Hepatocyte (in vitro differentiated cells): ENCODE measurements at regions not wholly inside any gene's neighbourhood (a gene's known extent, or its start where the extent isn't known, plus 50 kb on each side); places are given as distances from the start of the nearest gene placed in this dataset.

Source experiments
- DNase-seq: peaks from one replicate; pipeline ENCODE4 v3.0.0-alpha.2; 2016; ENCODE audit warnings: low spot score
- H2AFZ ChIP-seq: fragments of 200-600 bp; sonication (generic); 2 replicates; pipeline ENCODE4 v1.6.0; 2016; ENCODE audit warnings: antibody characterized with exemption, mild to moderate bottlenecking
- H3K27ac ChIP-seq: fragments of 200-600 bp; sonication (generic); 2 replicates; pipeline ENCODE4 v1.5.1; 2016; ENCODE audit warnings: mild to moderate bottlenecking
- H3K27me3 ChIP-seq: fragments of 200-600 bp; sonication (generic); 2 replicates; pipeline ENCODE4 v1.6.1; 2016
- H3K36me3 ChIP-seq: fragments of 200-600 bp; sonication (generic); replicated peaks from 2 replicates; pipeline ENCODE4 v1.5.1; 2016; ENCODE audit warnings: low read depth; ENCODE audit not compliant: insufficient read depth
- H3K4me1 ChIP-seq: fragments of 200-600 bp; sonication (generic); 2 replicates; pipeline ENCODE4 v1.5.1; 2016; ENCODE audit warnings: mild to moderate bottlenecking, moderate library complexity; ENCODE audit not compliant: insufficient read depth
- H3K4me2 ChIP-seq: fragments of 200-600 bp; sonication (generic); 2 replicates; pipeline ENCODE4 v1.6.0; 2016
- H3K4me3 ChIP-seq: fragments of 200-600 bp; sonication (generic); 2 replicates; pipeline ENCODE4 v1.5.1; 2016; ENCODE audit warnings: mild to moderate bottlenecking
- H3K79me2 ChIP-seq: fragments of 200-600 bp; sonication (generic); 2 replicates; pipeline ENCODE4 v1.6.0; 2017; ENCODE audit warnings: mild to moderate bottlenecking
- H3K9me2 ChIP-seq: fragments of 200-600 bp; sonication (generic); replicated peaks from 2 replicates; pipeline ENCODE4 v1.6.0; 2017; ENCODE audit warnings: mild to moderate bottlenecking; ENCODE audit not compliant: insufficient read depth
- H3K9me3 ChIP-seq: fragments of 200-600 bp; sonication (generic); 2 replicates; pipeline ENCODE4 v1.5.1; 2016; ENCODE audit warnings: low read depth, mild to moderate bottlenecking
- H4K20me1 ChIP-seq: fragments of 200-600 bp; sonication (generic); 2 replicates; pipeline ENCODE4 v1.6.0; 2016; ENCODE audit warnings: mild to moderate bottlenecking; ENCODE audit not compliant: insufficient read depth, poor library complexity, severe bottlenecking
- EZH2 ChIP-seq: fragments of 200-600 bp; sonication (generic); IDR thresholded peaks from 2 replicates; pipeline ENCODE4 v1.6.1; 2016; ENCODE audit warnings: antibody characterized with exemption, mild to moderate bottlenecking, borderline replicate concordance
- EZH2phosphoT487 ChIP-seq: fragments of 200-600 bp; sonication (generic); IDR thresholded peaks from one replicate; pipeline ENCODE4 v1.6.1; 2018; ENCODE audit warnings: antibody characterized with exemption, mild to moderate bottlenecking, low read depth, moderate library complexity; ENCODE audit not compliant: unreplicated experiment, severe bottlenecking
- WGBS: methylation state at CpG from one replicate; pipeline ENCODE4 v1.1.6; 2016; ENCODE audit warnings: low lambda C conversion rate; ENCODE audit errors: missing lambda C conversion rate; 5-methylcytosine and 5-hydroxymethylcytosine counted together
- TF ChIP-seq, protein P1 (sequence below): fragments of 200-600 bp; sonication (generic); IDR thresholded peaks from 2 replicates; pipeline ENCODE4 v1.5.1; 2016; ENCODE audit warnings: antibody characterized with exemption, mild to moderate bottlenecking; ENCODE audit not compliant: poor library complexity

DNA sequence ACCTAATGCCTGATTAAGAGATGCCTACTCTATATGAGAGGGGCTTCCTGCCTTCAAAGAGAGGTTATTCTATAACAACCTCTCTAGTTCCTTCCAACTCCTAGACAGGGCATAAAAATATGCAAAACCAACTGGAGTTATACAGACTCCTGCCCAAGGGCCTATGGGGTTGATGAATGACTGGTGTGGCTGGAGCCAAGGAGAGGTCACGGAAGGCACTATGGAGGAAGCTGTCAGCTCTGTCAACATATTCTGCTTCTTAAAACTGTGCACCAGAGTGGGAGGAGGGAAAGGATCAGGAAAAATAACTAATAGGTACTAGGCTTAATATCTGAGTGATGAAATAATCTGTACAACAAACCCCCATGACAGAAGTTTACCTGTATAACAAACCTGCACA, 120.9 kb upstream of the CDC42EP3 start:
- Histone ChIP-seq H3K4me3 (no peak overlapping the region), H3K9me3 (no peaks in the 10 kb centered on the region), H3K36me3 (no peaks in the 10 kb centered on the region), H4K20me1 (no peaks in the 10 kb centered on the region), H3K9me2 (no peaks in the 10 kb centered on the region), H3K27ac (no peak overlapping the region), H3K27me3 (no peaks in the 10 kb centered on the region), H3K79me2 (no peaks in the 10 kb centered on the region), H3K4me1 (peaks cover 21% of the 10 kb centered on the region), H2AFZ (no peak overlapping the region), H3K4me2 (no peak overlapping the region)
- WGBS, result 88% methylated on average over 1 of the region's 1 CpG
- TF ChIP-seq EZH2 (no peak), EZH2phosphoT487 (no peak)
- DNase-seq, result no peak

DNA sequence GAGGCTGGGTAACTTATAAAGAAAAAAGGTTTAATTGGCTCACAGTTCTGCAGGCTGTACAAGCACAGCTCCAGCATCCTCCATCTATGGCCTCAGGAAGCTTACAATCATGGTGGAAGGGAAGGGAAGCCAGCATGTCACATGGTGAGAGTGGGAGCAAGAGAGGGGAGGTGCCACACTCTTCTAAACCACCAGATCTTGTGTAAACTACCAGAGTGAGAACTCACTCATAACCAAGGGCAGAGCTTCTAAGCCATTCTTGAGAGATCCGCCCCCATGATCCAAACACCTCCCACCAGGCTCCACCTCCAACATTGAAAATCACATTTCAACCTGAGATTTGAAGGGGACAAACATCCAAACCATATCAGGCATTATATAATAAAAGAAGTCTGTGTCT, 121.6 kb upstream of the CDC42EP3 start:
- no peak overlapping the region for H3K4me3 ChIP-seq
- no peak overlapping the region for H2AFZ ChIP-seq
- no peak overlapping the region for H3K27ac ChIP-seq
- H3K9me2 ChIP-seq, result no peaks in the 10 kb centered on the region
- WGBS, result 100% methylated on average over 1 of the region's 1 CpG
- no peaks in the 10 kb centered on the region for H3K79me2 ChIP-seq
- no peaks in the 10 kb centered on the region for H3K9me3 ChIP-seq
- H3K36me3 ChIP-seq, result no peaks in the 10 kb centered on the region
- no peaks in the 10 kb centered on the region for H3K27me3 ChIP-seq
- H3K4me2 ChIP-seq, result no peak overlapping the region
- no peaks in the 10 kb centered on the region for H4K20me1 ChIP-seq
- peaks cover 21% of the 10 kb centered on the region for H3K4me1 ChIP-seq
- no peak for DNase-seq
- TF ChIP-seq, protein P1, sequence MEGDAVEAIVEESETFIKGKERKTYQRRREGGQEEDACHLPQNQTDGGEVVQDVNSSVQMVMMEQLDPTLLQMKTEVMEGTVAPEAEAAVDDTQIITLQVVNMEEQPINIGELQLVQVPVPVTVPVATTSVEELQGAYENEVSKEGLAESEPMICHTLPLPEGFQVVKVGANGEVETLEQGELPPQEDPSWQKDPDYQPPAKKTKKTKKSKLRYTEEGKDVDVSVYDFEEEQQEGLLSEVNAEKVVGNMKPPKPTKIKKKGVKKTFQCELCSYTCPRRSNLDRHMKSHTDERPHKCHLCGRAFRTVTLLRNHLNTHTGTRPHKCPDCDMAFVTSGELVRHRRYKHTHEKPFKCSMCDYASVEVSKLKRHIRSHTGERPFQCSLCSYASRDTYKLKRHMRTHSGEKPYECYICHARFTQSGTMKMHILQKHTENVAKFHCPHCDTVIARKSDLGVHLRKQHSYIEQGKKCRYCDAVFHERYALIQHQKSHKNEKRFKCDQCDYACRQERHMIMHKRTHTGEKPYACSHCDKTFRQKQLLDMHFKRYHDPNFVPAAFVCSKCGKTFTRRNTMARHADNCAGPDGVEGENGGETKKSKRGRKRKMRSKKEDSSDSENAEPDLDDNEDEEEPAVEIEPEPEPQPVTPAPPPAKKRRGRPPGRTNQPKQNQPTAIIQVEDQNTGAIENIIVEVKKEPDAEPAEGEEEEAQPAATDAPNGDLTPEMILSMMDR, result no peak
- TF ChIP-seq EZH2 (no peak), EZH2phosphoT487 (no peak)

DNA sequence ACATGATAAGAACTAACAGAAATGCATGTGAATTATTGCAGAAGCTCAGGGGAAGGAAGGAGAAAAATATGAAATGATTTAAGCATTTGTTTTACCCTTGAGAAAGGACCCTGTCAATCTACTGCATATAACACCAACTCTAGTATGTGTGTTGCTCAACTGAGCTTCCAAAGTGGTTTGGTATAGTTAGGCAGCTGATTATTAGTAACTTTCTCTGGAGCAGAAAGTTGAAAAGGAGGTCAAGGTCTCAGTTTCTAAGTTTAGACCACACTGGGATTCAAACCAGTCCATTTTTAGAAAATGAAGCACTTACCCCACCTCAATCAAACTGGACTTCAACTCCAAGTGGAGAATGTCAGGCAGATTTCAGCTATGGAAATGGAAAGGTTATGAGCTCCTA, 123.3 kb upstream of the CDC42EP3 start:
- H3K79me2 ChIP-seq, result no peaks in the 10 kb centered on the region
- no peak overlapping the region for H3K4me2 ChIP-seq
- no peak for TF ChIP-seq EZH2phosphoT487
- TF ChIP-seq, protein P1, result no peak
- no peak for TF ChIP-seq EZH2
- H3K27ac ChIP-seq, result no peak overlapping the region
- no peaks in the 10 kb centered on the region for H3K27me3 ChIP-seq
- H3K9me2 ChIP-seq, result no peaks in the 10 kb centered on the region
- no peaks in the 10 kb centered on the region for H3K36me3 ChIP-seq
- no peaks in the 10 kb centered on the region for H4K20me1 ChIP-seq
- H3K9me3 ChIP-seq, result no peaks in the 10 kb centered on the region
- peaks cover 21% of the 10 kb centered on the region for H3K4me1 ChIP-seq
- no peak for DNase-seq
- no peak overlapping the region for H3K4me3 ChIP-seq
- no peak overlapping the region for H2AFZ ChIP-seq

DNA sequence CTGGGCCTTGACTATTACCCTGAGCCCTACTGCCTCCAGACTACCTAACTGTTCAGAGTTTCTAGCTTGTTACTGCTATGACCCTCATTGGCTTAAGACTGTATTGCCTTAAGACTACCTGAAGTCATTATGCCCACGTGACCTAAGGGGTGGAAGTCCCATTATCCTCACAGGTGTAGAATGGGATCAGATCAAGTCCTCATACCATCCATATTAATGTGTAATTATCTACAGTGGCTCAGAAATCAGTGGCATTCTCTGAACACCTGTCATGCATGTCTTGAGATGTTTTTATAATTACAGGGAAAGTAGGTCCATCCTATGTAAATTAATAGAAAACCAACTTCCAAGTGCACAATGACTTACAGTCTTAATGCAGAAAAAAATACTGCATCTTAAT, 124.0 kb upstream of the CDC42EP3 start:
- no peaks in the 10 kb centered on the region for H3K9me3 ChIP-seq
- H3K4me1 ChIP-seq, result peaks cover 21% of the 10 kb centered on the region
- H3K27me3 ChIP-seq, result no peaks in the 10 kb centered on the region
- no peak for DNase-seq
- H3K4me3 ChIP-seq, result no peak overlapping the region
- H2AFZ ChIP-seq, result no peak overlapping the region
- no peaks in the 10 kb centered on the region for H4K20me1 ChIP-seq
- no peaks in the 10 kb centered on the region for H3K36me3 ChIP-seq
- 92% methylated on average over 1 of the region's 1 CpG for WGBS
- H3K9me2 ChIP-seq, result no peaks in the 10 kb centered on the region
- no peak for TF ChIP-seq EZH2
- H3K27ac ChIP-seq, result peak overlapping the region; percentile 35
- no peaks in the 10 kb centered on the region for H3K79me2 ChIP-seq
- no peak overlapping the region for H3K4me2 ChIP-seq
